HPDE6-E6E7 (cell line): ENCODE measurements at regions not wholly inside any gene's neighbourhood (a gene's known extent, or its start where the extent isn't known, plus 50 kb on each side); places are given as distances from the start of the nearest gene placed in this dataset.
"Not testable (repeated sequence)": the region's sequence is repeated elsewhere in the genome, so short reads cannot be mapped to it uniquely, and the experiment has no call there.

Source experiments
- DNase-seq: peaks from one replicate; pipeline ENCODE4 v3.0.0; 2011; ENCODE audit warnings: missing footprints; ENCODE audit errors: extremely low spot score

DNA sequence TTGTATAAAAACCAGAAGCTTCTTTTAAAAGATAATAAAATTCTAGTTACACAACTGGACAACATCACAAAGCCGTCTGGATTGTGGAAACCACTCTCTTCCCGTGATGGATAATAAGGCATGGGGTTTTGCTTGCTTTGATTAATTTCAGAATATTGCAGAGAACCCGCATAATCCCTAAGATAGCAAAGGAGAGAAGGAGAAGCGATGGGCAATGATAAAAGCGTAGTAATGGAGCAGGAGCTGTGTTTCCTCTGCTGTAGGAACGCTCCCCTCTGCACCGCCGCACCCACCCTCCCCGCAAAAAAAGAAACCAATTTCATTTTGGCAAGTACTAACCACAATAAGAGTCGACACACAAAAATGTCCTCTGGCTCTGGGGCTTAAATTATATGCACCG lies 340.9 kb upstream of the PSMD7 start:
- no peak for DNase-seq

DNA sequence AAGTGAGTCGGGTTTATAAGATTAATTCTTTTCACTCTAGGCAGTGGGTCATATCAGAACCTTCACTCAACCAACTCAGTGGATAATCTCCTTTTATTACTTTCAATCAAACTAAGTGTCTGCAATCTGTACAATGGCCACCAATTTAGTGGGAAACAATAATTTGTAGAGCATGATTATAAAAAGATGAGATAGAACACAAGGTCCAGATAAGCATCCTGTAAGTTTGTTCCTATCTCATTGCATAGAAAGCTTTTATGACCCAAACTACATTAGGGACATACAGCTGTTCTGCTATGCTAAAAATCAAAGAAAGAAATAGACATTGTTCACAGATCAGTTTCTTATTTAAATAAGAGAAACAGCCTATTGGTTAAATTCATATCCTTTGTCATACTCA lies 341.4 kb upstream of the PSMD7 start:
- DNase-seq: no peak

DNA sequence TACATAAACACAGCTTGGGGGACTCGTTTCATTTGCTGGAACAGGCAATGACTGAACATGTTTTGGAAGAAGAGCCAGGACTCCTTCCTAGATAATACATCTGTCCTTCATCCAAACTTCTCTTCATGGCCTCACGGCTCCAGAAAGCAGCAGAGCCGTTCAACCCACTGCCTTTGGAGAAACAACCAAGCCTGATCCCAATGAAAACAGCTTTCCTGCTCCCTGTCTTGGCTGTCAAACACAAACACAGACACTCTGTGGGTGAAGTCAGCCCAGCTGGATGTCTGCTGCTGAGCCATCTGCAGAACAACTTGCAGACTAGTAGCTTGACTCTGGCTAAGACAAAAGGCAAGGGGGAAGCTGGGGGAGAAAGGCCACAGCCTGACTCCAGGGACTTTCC lies 345.1 kb upstream of the PSMD7 start:
- no peak for DNase-seq

DNA sequence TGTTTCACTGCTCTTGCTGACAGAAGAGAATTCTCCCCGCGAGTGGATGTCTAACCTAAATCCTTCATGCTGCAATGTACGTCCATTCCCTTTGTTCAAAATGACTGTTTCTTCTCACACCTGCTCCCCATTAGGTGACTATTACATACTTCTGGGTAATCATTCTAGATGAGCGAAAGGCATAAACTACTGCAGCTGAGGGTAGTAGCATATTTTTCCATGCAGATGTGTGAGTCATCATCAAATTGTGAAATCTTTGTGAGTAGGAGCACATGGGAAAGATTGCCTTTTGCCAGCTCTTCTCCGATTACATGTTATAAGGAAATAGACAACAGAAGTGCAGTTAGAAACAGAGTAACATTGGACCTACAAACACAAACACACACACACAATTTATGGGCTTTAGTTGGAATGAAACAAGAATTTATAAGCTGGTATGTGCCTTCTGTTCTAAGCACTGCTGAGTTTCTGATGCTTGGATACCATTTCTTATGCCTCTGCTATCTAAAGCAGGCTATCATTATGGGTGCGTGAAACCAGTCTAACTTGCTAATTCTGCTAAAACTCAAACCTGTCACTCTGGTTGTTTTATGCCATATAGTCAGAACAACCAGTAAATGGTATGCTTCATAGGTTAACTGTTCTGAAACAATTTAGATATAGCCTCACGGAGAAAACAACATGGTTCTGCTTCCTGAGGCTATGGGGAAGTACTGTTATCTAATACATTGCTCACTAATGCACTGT lies 346.9 kb upstream of the PSMD7 start:
- DNase-seq: peak; percentile 22

DNA sequence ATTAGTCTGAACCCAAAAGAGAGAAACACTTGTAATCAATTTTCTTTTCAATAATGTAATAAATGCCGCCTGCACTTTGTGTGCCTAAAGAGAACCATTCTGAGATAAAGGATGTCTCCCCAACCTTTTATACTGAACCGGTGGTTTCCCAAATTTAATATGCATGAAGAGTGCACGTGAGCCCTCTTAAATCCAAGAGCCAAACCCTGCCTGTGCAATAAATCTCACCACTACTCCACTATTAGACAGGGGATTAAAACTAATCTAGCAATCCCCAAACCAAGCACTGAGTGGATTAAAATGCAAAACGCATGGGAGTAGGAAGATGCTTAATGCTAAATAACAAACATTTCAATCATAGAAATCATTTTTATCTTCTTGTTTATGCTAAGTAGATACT lies 351.0 kb upstream of the PSMD7 start:
- no peak for DNase-seq

DNA sequence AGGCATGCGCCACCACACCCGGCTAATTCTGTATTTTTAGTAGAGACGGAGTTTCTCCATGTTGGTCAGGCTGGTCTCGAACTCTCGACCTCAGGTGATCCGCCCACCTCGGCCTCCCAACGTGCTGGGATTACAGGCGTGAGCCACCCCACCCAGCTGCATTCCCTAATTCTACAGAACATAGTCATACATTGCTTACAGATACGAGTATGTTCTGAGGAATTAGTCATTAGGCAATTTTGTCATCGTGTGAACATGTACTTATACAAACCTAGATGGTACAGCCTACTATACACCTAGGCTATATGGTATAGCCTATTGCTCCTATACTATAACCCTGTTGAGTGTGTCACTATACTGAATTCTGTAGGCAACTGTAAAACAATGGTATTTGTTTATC lies 353.4 kb upstream of the PSMD7 start:
- not testable (repeated sequence) for DNase-seq

DNA sequence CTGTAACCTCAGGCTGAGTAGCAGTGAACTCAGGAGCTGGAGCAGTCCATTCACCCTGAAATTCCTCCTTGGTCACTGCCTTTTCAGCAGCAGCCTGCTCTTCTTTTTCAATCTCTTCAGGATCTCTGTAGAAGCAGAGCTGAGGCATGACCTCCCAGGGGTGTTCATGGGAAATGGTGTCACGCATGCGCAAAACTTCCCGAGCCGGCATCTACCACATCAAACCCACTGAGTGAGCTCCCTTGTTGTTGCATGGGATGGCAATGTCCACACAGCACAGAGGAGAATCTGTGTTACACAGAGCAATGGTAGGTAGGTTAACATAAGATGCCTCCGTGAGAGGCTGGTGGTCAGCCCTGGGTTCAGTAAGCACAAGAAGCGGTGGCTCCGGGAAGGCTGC lies 355.8 kb upstream of the PSMD7 start:
- DNase-seq: not testable (repeated sequence)

DNA sequence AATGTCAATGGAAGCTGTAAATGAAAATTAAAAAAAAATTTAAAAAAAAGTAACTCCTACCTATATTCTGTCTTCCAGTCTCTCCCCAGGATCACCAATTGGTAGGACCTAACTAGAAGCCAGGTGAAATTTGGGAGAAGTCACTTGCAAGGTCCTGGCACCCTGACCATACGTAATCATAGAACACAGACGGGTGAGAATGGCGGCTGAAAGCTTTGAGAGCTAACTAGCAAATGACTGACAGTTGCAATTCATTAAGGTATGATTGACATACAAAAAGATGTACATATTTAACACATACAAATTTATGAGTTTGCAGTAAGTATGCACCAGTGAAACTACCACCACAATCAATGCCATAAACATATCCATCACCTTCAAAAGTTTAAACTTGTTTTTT lies 372.7 kb upstream of the PSMD7 start:
- no peak for DNase-seq

DNA sequence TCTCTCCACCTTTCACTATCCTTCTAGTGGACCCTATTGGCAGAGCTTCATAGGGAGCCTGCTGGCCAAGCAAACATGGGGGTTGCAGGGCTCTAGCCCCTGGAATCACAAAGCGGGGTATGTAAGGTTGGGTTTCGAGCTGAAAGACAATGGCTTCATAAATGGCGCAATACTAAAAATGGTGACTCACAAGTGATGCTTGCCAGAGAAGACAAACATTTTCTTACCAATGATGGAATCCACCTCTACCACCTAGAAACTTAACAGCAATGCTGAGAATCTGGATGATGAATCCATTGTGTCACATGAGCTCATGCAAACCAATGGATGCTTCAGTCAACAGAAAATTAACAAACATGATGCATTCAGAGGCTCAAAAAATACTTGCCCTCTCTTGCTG lies 375.3 kb upstream of the PSMD7 start:
- no peak for DNase-seq

DNA sequence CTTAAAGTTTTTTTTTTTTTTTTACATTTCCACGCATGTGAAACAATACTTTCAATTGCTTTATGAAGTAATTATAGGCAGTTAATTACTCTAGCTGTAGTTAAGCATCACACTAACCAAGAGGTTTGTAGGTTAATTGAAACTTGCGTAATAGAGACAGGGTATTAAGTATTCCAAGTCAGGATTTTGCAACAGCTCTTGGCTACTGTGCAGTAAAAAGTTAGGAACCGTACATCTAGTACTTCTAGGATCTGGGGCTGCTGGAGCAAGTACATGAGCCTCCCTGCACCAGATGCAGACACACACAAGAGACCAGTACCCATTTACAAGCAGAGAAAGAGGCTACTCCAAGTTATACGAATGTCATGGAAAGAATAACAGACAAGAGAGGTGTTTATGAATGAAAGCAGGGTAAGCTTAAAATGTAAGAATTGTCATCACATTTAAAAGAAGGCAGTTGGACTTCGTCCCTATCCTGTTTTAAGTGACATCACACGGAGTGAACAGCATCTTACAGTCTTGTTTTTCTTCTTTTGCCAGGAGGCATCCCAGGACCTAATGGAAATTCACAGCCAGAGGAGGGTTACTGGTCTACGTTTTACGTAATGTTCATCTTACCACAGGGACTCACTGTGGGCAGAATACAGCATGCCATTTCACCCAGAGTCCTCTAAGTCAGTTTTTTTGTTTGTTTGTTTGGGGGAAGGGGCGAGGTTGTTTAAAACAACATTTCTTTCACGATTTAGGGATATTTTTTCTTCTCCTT lies 379.6 kb upstream of the PSMD7 start:
- DNase-seq: no peak

DNA sequence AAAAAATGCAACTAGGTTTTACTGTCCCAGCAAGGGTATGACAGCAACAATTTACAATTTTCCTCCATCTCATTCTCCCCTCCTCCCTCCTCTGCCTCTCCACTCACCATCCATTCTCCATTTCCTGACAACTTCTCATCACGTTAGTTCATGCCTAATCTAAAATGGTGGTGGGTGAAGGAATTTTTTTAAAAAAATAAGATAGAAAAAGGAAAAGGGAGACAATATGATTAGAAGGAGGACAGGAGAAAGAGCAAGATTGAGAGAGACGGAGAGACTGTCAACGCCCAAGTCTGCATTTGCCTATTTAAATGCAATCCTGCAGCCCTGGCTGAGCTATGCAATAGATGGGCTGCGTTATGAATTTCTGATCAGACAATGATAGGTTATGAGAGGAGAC lies 380.7 kb upstream of the PSMD7 start:
- DNase-seq: no peak

DNA sequence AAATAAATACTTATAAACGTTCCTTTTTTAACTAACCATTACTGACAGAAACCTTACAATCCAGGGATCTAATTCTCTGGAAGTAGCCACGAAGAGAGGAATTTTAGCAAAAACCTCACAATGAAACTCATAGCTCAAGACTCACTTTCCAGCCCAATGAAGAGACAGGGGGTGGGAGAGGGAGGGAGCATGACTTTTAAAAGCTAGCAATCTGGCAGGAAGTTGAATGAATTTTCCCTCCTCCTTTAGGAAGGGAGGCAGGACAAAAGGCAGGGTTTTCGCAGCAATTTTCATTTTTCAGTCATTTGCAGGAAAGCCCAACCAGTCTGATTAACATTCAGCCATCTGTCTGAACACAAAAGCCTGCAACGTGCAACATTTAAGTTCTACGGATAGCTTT lies 381.5 kb upstream of the PSMD7 start:
- no peak for DNase-seq

DNA sequence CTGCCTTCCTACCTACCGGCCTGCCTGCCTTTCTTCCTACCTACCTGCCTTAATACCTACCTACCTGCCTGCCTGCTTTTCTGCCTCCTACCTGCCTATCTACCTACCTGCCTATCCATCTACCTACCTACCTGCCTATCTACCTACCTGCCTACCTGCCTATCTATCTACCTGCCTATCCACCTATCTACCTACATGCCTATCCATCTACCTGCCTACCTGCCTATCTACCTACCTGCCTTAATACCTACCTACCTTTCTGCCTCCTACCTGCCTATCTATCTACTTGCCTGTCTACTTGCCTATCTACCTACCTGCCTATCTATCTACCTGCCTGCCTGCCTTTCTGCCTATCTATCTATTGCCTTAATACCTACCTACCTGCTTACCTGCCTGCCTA lies 383.8 kb upstream of the PSMD7 start:
- DNase-seq: no peak

DNA sequence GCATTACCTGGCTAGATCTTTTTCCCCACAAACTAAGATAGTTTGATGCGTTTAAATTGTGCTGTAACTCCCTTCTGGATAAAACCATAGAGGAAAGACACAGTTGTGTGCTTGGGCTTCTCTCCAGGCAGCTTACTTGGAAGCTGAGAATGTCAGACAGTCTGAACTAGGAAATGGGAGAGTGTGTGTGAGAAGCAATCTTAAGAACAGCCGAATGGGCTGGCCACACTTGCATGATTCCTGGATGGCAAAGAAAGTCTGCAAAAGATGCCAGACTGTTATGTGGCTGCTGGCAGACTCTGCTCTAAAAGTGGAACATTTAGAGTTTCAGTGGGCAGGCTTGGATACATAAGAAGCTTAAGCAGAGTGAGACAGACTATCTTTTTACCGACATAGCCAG lies 384.3 kb upstream of the PSMD7 start:
- DNase-seq: no peak

DNA sequence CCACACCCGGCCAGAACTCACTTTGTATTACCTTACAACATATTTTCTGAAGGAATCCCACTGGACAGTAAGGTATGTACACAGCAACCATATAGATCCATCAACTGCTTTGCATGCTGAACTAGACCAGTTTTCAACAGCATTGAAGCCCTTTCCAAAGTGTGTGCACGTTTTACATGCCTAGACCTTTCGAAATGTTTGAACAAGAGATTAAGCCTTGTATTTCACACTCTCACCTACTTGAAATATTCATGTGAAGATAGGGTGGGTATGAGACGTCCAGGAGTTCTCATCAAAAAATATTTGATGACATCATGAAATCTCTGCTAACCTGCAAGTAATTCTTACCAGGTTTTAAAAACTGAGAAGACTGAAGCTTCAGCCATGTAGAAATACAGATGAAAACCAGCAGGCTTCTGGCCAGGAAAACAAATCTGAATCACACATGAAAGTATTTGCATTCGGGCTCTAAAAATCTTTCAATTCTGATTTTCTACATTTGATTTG lies 387.0 kb upstream of the PSMD7 start:
- no peak for DNase-seq

DNA sequence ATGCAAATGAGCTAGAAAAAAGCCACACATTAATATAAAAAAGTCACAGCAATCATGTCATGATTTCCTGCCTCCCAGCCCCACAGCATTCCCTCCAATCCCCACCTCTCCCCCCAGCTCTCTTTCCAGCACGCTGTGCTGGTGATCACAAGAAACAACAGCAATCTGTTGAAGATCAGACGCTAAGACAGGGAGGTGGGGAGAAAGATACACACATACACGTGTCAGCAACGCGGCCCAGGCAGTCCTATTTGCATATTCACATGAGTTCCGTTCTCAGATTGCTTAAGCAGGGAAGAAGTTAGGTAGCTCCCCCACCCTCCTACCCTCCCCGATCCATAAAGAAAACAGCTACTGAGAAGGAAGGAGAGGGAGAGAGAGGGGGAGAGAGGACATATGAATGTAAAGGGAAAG lies 405.5 kb upstream of the PSMD7 start:
- no peak for DNase-seq

DNA sequence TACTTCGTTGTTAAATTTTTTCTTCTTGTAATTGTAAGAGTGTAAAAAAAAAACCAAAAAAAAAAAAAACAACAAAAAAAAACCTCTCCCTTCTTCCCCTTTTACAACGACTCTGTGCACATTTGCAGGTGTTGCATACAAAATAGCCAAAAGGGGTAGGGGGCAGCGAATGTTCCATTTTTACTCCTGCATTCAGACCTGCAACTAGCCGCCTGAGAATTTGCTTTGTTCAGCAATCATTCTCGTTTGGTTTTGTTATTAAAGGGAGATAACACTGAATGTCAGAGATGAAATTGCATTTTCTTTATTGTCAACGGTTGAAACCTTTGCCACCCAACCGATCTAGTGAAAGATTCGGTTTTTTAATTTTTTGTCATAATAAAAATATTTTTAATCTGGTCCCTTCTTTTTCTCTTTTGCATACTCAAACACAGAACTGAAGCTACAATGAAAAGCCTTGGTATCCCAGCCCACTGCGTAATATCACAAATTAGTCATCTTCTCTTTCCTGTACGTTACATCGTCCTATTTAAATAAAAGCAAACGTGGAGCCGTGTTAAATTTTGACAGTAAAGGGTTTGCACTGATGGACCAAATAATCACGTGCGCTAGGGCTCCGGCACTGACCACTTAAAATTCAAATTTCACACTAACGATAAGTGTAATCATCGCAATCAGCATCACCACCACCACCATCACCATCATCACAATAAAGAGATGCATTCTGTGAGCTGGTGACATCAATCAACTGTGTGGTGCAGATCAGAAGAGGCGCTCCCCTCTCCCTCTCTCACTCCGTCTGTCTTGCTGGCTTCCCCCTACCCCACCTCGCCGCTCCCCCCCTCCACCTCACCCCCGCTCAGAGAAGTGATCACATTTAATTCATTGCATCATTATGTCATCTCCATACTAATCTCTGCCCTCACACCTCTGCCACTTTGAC lies 406.2 kb upstream of the PSMD7 start:
- DNase-seq: no peak

DNA sequence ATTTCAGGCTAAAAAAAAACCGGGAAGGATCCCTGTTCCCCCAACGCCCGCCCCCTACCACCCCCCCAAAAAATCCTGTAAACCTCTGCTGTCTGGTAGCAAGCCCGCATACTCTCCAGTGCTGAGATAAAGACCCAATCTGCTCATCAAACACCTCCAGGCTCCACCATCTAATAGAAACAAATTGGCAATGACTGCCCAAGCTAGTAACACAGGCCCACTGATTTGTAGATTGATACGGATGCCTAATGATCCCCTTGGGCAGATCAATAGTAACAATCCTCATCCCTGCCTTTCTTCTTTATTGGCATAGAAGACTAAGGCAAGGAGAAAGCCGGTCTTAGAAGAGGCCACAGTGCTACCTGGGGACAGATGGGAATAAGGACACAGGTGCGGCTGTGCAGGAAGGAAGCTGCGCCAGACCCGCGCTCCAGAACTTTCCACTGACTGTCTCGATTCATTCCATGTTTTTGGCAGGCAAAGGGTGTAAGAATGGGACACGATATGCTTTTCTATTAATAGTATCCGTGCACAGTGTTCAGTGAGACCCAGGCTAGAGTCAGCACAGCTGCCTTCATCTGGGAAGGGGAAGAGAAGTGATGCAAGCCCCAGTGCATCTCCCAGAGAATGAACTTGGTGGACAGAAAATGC lies 407.6 kb upstream of the PSMD7 start:
- DNase-seq: no peak

DNA sequence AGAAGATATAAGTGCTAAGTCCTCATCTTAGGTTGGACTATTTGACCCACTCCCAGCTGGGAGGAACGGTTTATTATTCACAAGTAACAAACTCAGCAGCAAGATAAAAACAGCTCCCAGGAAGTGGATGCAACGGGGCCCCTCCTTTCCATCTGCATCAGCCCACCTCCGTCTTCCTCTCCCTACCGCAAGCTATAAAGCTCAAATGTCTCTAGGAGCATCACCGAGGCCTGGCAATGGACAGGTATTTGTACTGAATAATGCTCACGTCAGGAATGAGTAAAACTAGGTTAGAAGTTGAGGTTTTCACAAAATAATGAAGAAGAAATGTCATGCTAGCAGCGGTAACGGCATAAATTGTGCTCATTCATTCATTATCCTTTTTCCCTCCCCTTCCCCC lies 408.7 kb upstream of the PSMD7 start:
- DNase-seq: no peak

DNA sequence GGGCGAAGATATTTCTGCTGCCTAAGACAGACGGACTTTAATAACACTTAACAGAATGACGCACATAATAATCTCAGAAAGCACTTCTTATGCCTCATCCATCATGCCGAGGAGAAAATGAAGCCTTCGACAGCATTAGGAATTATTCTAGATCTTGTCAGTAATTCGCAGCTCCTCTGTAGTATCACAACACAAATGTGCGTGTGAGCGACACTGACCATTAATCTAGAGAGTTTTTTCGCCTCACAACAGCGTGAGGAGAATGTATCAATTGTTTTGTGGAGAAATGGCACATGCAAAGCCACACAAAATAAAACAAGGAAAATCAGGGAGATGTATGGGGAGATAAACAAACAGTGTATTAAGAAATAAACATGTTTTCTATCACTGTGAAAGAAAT lies 410.2 kb upstream of the PSMD7 start:
- DNase-seq: no peak

DNA sequence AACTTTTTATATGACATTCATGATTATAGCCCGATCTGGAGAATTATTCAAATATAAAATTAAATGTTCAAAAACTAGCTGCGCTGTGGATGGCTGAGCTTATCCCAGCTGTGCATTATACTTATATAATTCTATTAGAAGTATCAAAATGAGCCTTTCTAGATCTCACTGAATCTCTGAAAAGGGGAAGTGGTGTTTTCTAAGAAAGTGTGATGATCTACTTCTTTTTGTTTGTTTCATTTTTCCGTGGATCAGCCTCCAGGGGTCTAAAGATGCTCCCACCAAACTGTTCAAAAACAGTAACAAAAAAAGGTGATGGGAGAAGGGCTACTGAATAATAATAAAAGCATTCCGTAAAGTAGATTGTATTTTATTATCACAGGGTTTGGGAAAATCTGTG lies 411.3 kb upstream of the PSMD7 start:
- no peak for DNase-seq

DNA sequence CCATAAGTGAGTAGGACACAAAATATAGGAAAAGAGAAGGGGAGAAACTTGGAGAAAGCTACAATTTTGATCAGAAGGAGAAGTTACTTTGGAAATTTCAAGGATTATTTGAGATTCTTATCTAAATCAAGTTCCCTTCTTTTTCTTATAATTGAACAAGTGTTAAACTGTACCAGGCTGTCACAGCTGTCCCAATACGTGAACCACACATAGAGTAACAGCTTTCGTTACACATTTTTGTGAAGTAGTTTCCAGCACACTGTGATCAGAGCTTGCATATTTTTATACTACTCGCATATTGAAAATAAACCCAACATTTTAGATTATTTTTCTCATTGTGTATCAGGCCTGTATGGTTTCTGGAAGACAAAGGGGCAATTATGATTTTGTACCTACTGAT lies 412.8 kb upstream of the PSMD7 start:
- no peak for DNase-seq
